NB4 (cell line): ENCODE measurements at regions not wholly inside any gene's neighbourhood (a gene's known extent, or its start where the extent isn't known, plus 50 kb on each side); places are given as distances from the start of the nearest gene placed in this dataset.

Experiments
- POLR2A ChIP-seq: IDR thresholded peaks from 2 replicates; pipeline ENCODE4 v1.6.1; 2011; ENCODE audit warnings: mild to moderate bottlenecking; ENCODE audit not compliant: insufficient read length; ENCODE audit errors: extremely low read depth
- TF ChIP-seq, protein P1 (sequence below): IDR thresholded peaks from one replicate; pipeline ENCODE4 v1.5.1; 2012; ENCODE audit warnings: low read depth, low read length

DNA sequence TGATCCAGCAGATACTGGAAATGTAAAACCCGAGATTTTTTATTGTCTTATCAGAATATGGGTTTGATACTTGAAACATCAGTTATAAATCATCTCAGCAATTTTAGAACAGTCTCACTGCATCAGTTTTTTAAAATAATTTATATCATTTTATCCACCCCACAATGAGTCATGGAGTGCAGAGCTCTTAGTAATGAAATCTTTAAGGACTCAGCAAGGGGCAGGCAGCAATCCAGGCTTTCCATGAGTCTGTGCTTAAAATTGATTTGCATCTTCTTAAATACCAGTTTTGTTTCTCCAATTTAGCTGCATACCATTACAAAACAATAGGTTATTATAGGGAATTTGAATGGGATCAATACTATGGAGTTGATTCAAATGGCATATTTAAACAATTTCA lies 832.3 kb downstream of the C6orf118 start:
- TF ChIP-seq, protein P1, sequence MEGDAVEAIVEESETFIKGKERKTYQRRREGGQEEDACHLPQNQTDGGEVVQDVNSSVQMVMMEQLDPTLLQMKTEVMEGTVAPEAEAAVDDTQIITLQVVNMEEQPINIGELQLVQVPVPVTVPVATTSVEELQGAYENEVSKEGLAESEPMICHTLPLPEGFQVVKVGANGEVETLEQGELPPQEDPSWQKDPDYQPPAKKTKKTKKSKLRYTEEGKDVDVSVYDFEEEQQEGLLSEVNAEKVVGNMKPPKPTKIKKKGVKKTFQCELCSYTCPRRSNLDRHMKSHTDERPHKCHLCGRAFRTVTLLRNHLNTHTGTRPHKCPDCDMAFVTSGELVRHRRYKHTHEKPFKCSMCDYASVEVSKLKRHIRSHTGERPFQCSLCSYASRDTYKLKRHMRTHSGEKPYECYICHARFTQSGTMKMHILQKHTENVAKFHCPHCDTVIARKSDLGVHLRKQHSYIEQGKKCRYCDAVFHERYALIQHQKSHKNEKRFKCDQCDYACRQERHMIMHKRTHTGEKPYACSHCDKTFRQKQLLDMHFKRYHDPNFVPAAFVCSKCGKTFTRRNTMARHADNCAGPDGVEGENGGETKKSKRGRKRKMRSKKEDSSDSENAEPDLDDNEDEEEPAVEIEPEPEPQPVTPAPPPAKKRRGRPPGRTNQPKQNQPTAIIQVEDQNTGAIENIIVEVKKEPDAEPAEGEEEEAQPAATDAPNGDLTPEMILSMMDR: no peak
- TF ChIP-seq POLR2A: no peak
